Fibroblast of pulmonary artery (primary cell): ENCODE measurements at regions not wholly inside any gene's neighbourhood (a gene's known extent, or its start where the extent isn't known, plus 50 kb on each side); places are given as distances from the start of the nearest gene placed in this dataset.

Experiments used
- DNase-seq: peaks from one replicate; pipeline ENCODE4 v3.0.0-alpha.2; 2010; ENCODE audit warnings: low read depth
- H3K4me3 ChIP-seq: replicated peaks from 2 replicates; pipeline ENCODE4 v1.5.1; 2011; ENCODE audit warnings: low read depth, mild to moderate bottlenecking, control low read depth, low read length, moderate library complexity
- CTCF ChIP-seq: IDR thresholded peaks from 2 replicates; pipeline ENCODE4 v1.5.1; 2011; ENCODE audit warnings: mild to moderate bottlenecking, control low read depth, low read length, inconsistent platforms; ENCODE audit errors: missing control alignments

GRCh38 chr7:113800826-113801225, 118.0 kb downstream of the PPP1R3A start:
- no peak for DNase-seq
- TF ChIP-seq CTCF: no peak
- no peak overlapping the region for H3K4me3 ChIP-seq

DNA sequence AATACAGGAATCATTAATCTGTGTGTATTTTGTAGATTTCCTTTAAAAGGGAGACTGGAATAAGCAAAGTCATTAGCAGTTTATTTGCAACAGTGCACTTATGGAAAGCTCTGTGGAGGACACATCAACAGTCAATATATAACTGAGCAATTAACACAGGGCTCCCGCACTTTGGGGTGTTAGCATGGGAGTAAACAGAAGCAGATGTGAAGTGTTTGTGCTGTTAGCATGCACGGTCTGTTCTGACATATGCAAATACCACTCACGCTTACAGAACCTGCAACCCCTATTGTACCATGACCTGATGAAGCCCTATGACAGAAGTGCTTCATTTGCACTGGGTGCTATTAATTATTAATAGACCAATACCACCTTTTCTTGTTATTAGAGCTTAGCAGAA, 118.9 kb downstream of the PPP1R3A start:
- TF ChIP-seq CTCF: no peak
- no peak overlapping the region for H3K4me3 ChIP-seq
- no peak for DNase-seq

DNA sequence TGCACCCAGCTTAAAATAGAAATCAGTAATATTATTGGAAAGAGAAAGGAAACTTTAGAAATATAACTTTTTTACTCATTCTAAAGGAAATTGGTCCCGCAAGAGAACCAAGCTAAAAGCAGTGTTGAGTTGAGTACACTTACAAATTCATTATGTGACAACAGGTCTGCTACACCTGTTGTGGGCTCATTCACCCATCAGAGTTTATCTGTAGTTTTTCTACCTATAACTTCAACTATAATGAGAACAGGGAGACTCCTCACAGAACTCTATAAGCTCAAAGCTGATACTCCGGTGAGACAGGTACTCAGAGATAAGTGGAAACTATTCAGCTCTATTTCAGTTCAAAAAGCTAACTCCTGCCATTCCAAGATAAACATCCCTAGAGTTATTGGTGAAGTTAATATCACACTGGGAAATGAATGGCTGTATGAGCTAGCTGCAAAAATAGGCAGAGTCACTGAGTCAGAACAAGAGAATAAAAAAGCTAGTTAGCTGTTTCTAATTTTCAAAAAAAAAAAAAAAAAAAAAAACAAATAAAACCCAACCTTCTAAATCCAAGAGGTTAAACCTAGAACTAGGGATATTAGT, 121.3 kb downstream of the PPP1R3A start:
- no peak for TF ChIP-seq CTCF
- H3K4me3 ChIP-seq: no peak overlapping the region
- DNase-seq: no peak

- no peak for TF ChIP-seq CTCF
- H3K4me3 ChIP-seq: no peak overlapping the region
- DNase-seq: peak; percentile 90
Measured at GRCh38 chr7:113796557-113796956, 122.3 kb downstream of the PPP1R3A start.

GRCh38 chr7:113794573-113794972, 124.2 kb downstream of the PPP1R3A start:
- TF ChIP-seq CTCF: no peak
- no peak for DNase-seq
- no peak overlapping the region for H3K4me3 ChIP-seq

DNA sequence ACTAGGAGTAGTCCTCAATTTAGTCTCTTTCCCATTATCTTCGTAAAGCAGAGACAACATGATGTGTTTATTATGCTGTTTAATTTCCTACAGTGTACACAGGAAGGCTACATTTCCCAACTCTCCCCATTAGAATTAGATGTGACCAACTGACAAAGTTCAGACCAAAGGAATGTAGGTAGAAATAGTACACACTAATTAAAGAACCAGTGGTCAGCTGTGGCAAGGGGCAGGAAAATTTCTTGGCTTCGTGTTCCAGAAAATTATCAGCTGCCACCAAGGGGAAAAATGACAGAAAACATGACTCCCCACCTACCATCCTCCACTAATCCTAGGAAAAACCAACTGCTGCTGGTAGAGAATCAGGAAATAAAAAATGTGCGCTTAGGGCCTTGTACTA, 125.6 kb downstream of the PPP1R3A start:
- DNase-seq: no peak
- TF ChIP-seq CTCF: no peak

DNA sequence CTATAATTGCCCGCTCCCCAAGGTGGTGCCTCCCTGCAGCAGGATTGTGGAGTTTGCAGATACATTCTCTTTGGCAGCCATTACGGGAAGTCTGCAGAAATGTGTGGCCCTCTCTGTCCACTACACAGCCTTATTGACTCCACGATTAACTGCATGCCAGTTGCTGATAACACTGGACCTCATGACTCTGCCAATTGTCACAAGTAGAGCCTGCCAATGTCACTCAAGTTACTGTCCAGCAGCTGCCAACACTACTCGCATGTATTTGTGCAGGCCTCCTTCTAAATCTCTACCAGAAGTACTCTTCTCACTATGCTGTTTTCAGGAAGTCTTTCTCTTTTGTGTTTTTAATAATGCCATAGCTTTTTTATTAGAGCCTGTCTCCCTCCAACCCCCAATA, 128.8 kb downstream of the PPP1R3A start:
- no peak for TF ChIP-seq CTCF
- no peak for DNase-seq
- H3K4me3 ChIP-seq: no peak overlapping the region

More for the DNA sequence above, 125.6 kb downstream of the PPP1R3A start:
- H3K4me3 ChIP-seq: no peak overlapping the region
